K562 (cell line): ENCODE measurements at regions not wholly inside any gene's neighbourhood (a gene's known extent, or its start where the extent isn't known, plus 50 kb on each side); places are given as distances from the start of the nearest gene placed in this dataset.

Experiments used
- ATAC-seq: fragments of 200-7000 bp; cut with Tn5 transposase; 3 replicates; pipeline ENCODE4 v1.9.1; 2020; ENCODE audit warnings: moderate library complexity
- BruUV-seq: library from RNA; stranded (reverse); fragments of 400-500 nt; replicated peaks from 2 replicates; lab custom pipeline; 2021; lab: Mats Ljungman, UMichigan
- CTCF ChIA-PET: fragments of 300-600 bp; formaldehyde crosslinking; extraction: SDS; loops from one replicate; lab custom pipeline; 2021; ENCODE audit warnings: low intra/inter-chr PET ratio; lab: Yijun Ruan, JAX
- POLR2A ChIA-PET: fragments of 300-600, 350-650 bp; sonication (Branson Sonifier 250); formaldehyde crosslinking; extraction: SDS; loops from one replicate; lab custom pipeline; 2021; ENCODE audit warnings: antibody characterized with exemption, inconsistent platforms; lab: Yijun Ruan, JAX
- DNase-seq, 4 experiments: peaks; one replicate each; pipeline versions ENCODE4 v3.0.0 to v3.0.0-alpha.2; 2011 to 2018; ENCODE audit warnings: low spot score in 3 of 4, mixed read lengths in 3 of 4; ENCODE audit errors: extremely low read depth in 1 of 4
- FAIRE-seq: peaks from 2 replicates; lab custom pipeline; 2011; peaks lifted over from hg19 to GRCh38; lab: Jason Lieb, UNC
- H2AFZ ChIP-seq: 2 replicates; pipeline ENCODE4 v1.6.0; 2011; ENCODE audit warnings: low read depth, low read length, control low read depth, inconsistent platforms
- H3K27ac ChIP-seq: fragments of 200-600 bp; 3 replicates; pipeline ENCODE4 v1.8.0; 2011; ENCODE audit warnings: low read depth, mild to moderate bottlenecking, control low read depth, inconsistent platforms, low read length, moderate library complexity, mixed read lengths; ENCODE audit errors: extremely low read depth
- H3K27me3 ChIP-seq, 2 experiments: fragments of 300-600 bp in 1 of 2; 2 replicates in 1 of 2; 3 replicates in 1 of 2; pipeline versions ENCODE4 v1.6.0 to v1.8.0; 2011; ENCODE audit warnings: inconsistent platforms in 2 of 2, low read length in 2 of 2, mild to moderate bottlenecking in 1 of 2, mixed read lengths in 1 of 2, moderate library complexity in 1 of 2; ENCODE audit not compliant: control insufficient read depth in 2 of 2, insufficient read depth in 2 of 2
- H3K36me3 ChIP-seq: fragments of 300-600 bp; 3 replicates; pipeline ENCODE4 v1.8.0; 2011; ENCODE audit warnings: mild to moderate bottlenecking, low read length, inconsistent platforms; ENCODE audit not compliant: control insufficient read depth, insufficient read depth
- H3K4me1 ChIP-seq, 2 experiments: fragments of 200-600 bp in 1 of 2; replicated peaks in 1 of 2; 2 replicates in 1 of 2; 3 replicates in 1 of 2; pipeline versions ENCODE4 v1.5.1 to v1.8.0; 2011; ENCODE audit warnings: inconsistent platforms in 2 of 2, low read length in 2 of 2, mild to moderate bottlenecking in 1 of 2, mixed read lengths in 1 of 2, moderate library complexity in 1 of 2; ENCODE audit not compliant: control insufficient read depth in 2 of 2, insufficient read depth in 2 of 2
- H3K4me2 ChIP-seq: 2 replicates; pipeline ENCODE4 v1.6.1; 2011; ENCODE audit warnings: low read length, control low read depth, inconsistent platforms, mixed read lengths; ENCODE audit not compliant: insufficient read depth
- H3K4me3 ChIP-seq: fragments of 200-600 bp; sonication (generic), shearing (Covaris generic); 2 replicates; pipeline ENCODE4 v1.5.1; 2016; ENCODE audit warnings: control low read depth, inconsistent platforms
- H3K79me2 ChIP-seq: fragments of 200-600 bp; 3 replicates; pipeline ENCODE4 v1.8.0; 2011; ENCODE audit warnings: low read length, inconsistent platforms; ENCODE audit not compliant: control insufficient read depth, insufficient read depth
- H3K9ac ChIP-seq, 2 experiments: 2 replicates each; pipeline versions ENCODE4 v1.6.0 to v1.6.1; 2011; ENCODE audit warnings: low read depth in 2 of 2, low read length in 2 of 2, control low read depth in 1 of 2, inconsistent platforms in 1 of 2, mild to moderate bottlenecking in 1 of 2, mixed read lengths in 1 of 2; ENCODE audit not compliant: insufficient read depth in 1 of 2
- H3K9me1 ChIP-seq: one replicate; pipeline ENCODE4 v1.6.0; 2011; ENCODE audit warnings: inconsistent platforms, mild to moderate bottlenecking, low read length, moderate library complexity; ENCODE audit not compliant: control insufficient read depth, insufficient read depth
- H3K9me3 ChIP-seq: replicated peaks from 2 replicates; pipeline ENCODE4 v1.5.1; 2011; ENCODE audit warnings: low read depth, low read length, inconsistent platforms; ENCODE audit not compliant: control insufficient read depth, insufficient read depth
- H4K20me1 ChIP-seq: replicated peaks from 2 replicates; pipeline ENCODE4 v1.6.1; 2011; ENCODE audit warnings: low read length, inconsistent platforms, mixed read lengths; ENCODE audit not compliant: control insufficient read depth, insufficient read depth
- IRF2 ChIP-seq: sonication (generic); formaldehyde crosslinking; IDR thresholded peaks from 2 replicates; pipeline ENCODE4 v1.8.1; 2022; ENCODE audit warnings: mild to moderate bottlenecking, missing genetic modification reagents
- ZNF584 ChIP-seq: fragments of 200-800 bp; sonication (Bioruptor generic); IDR thresholded peaks from 2 replicates; pipeline ENCODE4 v1.6.1; 2016; ENCODE audit warnings: low read depth, mild to moderate bottlenecking, missing genetic modification characterization, missing compliant biosample characterization
- ZNF609 ChIP-seq: sonication (generic); formaldehyde crosslinking; IDR thresholded peaks from 2 replicates; pipeline ENCODE4 v1.8.1; 2023; ENCODE audit warnings: missing genetic modification reagents, mild to moderate bottlenecking, borderline replicate concordance
- WGBS: fragments of 100-300 bp; shearing (Covaris generic); methylation state at CpG from one replicate; pipeline ENCODE4 v1.1.6; 2016; ENCODE audit warnings: low coverage, mixed read lengths; ENCODE audit not compliant: insufficient coverage; ENCODE audit errors: missing lambda C conversion rate; 5-methylcytosine and 5-hydroxymethylcytosine counted together
- in situ Hi-C: fragments of 300-500 bp; cut with MboI; formaldehyde crosslinking; loops from 4 replicates; pipeline ENCODE4 v1.15.0; 2018; ENCODE audit warnings: inconsistent platforms, mixed read lengths
- intact Hi-C: fragments of 100-400 bp; cut with micrococcal nuclease; formaldehyde crosslinking; loops from 2 replicates; pipeline ENCODE4 v1.14.2; 2022

GRCh38 chr5:125059255-125060002 lies 313.0 kb upstream of the ZNF608 start:
- TF ChIP-seq ZNF609 (CRISPR knock-in tag): no peak
- TF ChIP-seq ZNF584 (CRISPR knock-in tag): no peak
- no peak for TF ChIP-seq IRF2
- TF ChIP-seq, all 486 proteins: peak for 0
- Histone ChIP-seq H3K4me2 (no peak overlapping the region), H3K9me3 (no peaks in the 10 kb centered on the region), H3K27me3 (no peaks in the 10 kb centered on the region), H3K9me1 (no peaks in the 10 kb centered on the region), H2AFZ (no peak overlapping the region), H3K4me1 (no peaks in the 10 kb centered on the region), H3K9ac (no peak overlapping the region), H4K20me1 (no peaks in the 10 kb centered on the region), H3K79me2 (no peaks in the 10 kb centered on the region), H3K27ac (no peak overlapping the region), H3K36me3 (no peaks in the 10 kb centered on the region), H3K4me3 (no peak overlapping the region)
- no peak for ATAC-seq
- ChIA-PET POLR2A (no interaction called here), CTCF (no interaction called here)
- FAIRE-seq: no peak
- BruUV-seq: no TSS peak
- intact Hi-C loops (no loop called here), in situ Hi-C loops (no loop called here)
- DNase-seq: no peak
- 2% methylated on average over 4 of the region's 4 CpGs for WGBS
